22Rv1 (cell line): ENCODE measurements at regions not wholly inside any gene's neighbourhood (a gene's known extent, or its start where the extent isn't known, plus 50 kb on each side); places are given as distances from the start of the nearest gene placed in this dataset.

Source experiments
- CTCF ChIP-seq: fragments of 450-650 bp; IDR thresholded peaks from 2 replicates; pipeline ENCODE4 v1.5.1; 2017; ENCODE audit warnings: mild to moderate bottlenecking
- ZFX ChIP-seq: fragments of 450-650 bp; IDR thresholded peaks from 2 replicates; pipeline ENCODE4 v1.6.1; 2017; ENCODE audit warnings: antibody characterized with exemption, borderline replicate concordance

GRCh38 chr10:110363572-110364411, 59.1 kb upstream of the SMNDC1 start:
- TF ChIP-seq ZFX: no peak
- TF ChIP-seq CTCF: no peak
